ENCODE measurements at regions not wholly inside any gene's neighbourhood (a gene's known extent, or its start where the extent isn't known, plus 50 kb on each side); places are given as distances from the start of the nearest gene placed in this dataset.

GRCh38 chr7:68272507-68272906 is 1275.9 kb downstream of the TYW1 start:
- CTCF ChIA-PET = no interaction called here
- Mint-ChIP-seq H3K27ac (no peak overlapping the region), H3K36me3 (no peaks in the 10 kb centered on the region), H3K9me3 (ENCODE audit: low read depth) (peaks cover 7% of the 10 kb centered on the region), H3K4me3 (no peak overlapping the region), H3K27me3 (no peaks in the 10 kb centered on the region), H3K4me1 (no peaks in the 10 kb centered on the region)
- no peak for ATAC-seq
- no peak for DNase-seq

GRCh38 chr7:68276725-68277124 is 1280.1 kb downstream of the TYW1 start:
- no peaks in the 10 kb centered on the region for H3K27me3 Mint-ChIP-seq
- CTCF ChIA-PET = no interaction called here
- DNase-seq = no peak

GRCh38 chr7:68279827-68280400 is 1283.3 kb downstream of the TYW1 start:
- Mint-ChIP-seq H3K9me3 (ENCODE audit: low read depth) (peaks cover 13% of the 10 kb centered on the region), H3K27me3 (no peaks in the 10 kb centered on the region), H3K27ac (no peak overlapping the region), H3K4me1 (no peaks in the 10 kb centered on the region), H3K4me3 (no peak overlapping the region), H3K36me3 (peaks cover 2% of the 10 kb centered on the region)
- no peak for ATAC-seq
- CTCF ChIA-PET = interaction anchor here (0.9 kb wide), 1 partner anchor 9 kb away, joined by 3 read pairs; no protein-coding TSS in a partner anchor
- no peak for DNase-seq

More at GRCh38 chr7:68276725-68277124, 1280.1 kb downstream of the TYW1 start:
- Mint-ChIP-seq H3K4me1 (no peaks in the 10 kb centered on the region), H3K4me3 (no peak overlapping the region), H3K9me3 (ENCODE audit: low read depth) (peaks cover 7% of the 10 kb centered on the region), H3K27ac (no peak overlapping the region), H3K36me3 (peaks cover 2% of the 10 kb centered on the region)
- ATAC-seq = no peak

- H3K27me3 Mint-ChIP-seq = no peaks in the 10 kb centered on the region
- H3K9me3 Mint-ChIP-seq (ENCODE audit: low read depth) = peaks cover 13% of the 10 kb centered on the region
- no peaks in the 10 kb centered on the region for H3K4me1 Mint-ChIP-seq
- CTCF ChIA-PET = no interaction called here
- H3K4me3 Mint-ChIP-seq = no peak overlapping the region
- DNase-seq (no peak), ATAC-seq (no peak)
- no peak overlapping the region for H3K27ac Mint-ChIP-seq
- H3K36me3 Mint-ChIP-seq = peaks cover 2% of the 10 kb centered on the region
These were observed 1284.3 kb downstream of the TYW1 start for GRCh38 chr7:68280931-68281330.

- ATAC-seq (no peak), DNase-seq (no peak)
- Mint-ChIP-seq H3K36me3 (no peaks in the 10 kb centered on the region), H3K27ac (no peak overlapping the region), H3K9me3 (ENCODE audit: low read depth) (peaks cover 20% of the 10 kb centered on the region), H3K4me1 (no peaks in the 10 kb centered on the region), H3K4me3 (no peak overlapping the region), H3K27me3 (no peaks in the 10 kb centered on the region)
- CTCF ChIA-PET = no interaction called here
These were observed 1291.5 kb downstream of the TYW1 start for GRCh38 chr7:68288144-68288593.

- DNase-seq (no peak), ATAC-seq (no peak)
- H3K4me3 Mint-ChIP-seq = no peak overlapping the region
- no peaks in the 10 kb centered on the region for H3K36me3 Mint-ChIP-seq
- no peaks in the 10 kb centered on the region for H3K4me1 Mint-ChIP-seq
- H3K27ac Mint-ChIP-seq = no peak overlapping the region
- no peaks in the 10 kb centered on the region for H3K27me3 Mint-ChIP-seq
- peaks cover 15% of the 10 kb centered on the region for H3K9me3 Mint-ChIP-seq (ENCODE audit: low read depth)
- CTCF ChIA-PET = no interaction called here
These were observed 1295.1 kb downstream of the TYW1 start for GRCh38 chr7:68291710-68292109.

GRCh38 chr7:68295386-68295785 is 1298.8 kb downstream of the TYW1 start:
- Mint-ChIP-seq H3K36me3 (no peaks in the 10 kb centered on the region), H3K4me1 (no peaks in the 10 kb centered on the region), H3K27me3 (no peaks in the 10 kb centered on the region), H3K4me3 (no peak overlapping the region), H3K27ac (no peak overlapping the region), H3K9me3 (ENCODE audit: low read depth) (peaks cover 20% of the 10 kb centered on the region)
- no peak for ATAC-seq
- no peak for DNase-seq
- CTCF ChIA-PET = no interaction called here

GRCh38 chr7:68304536-68304935 is 1293.7 kb upstream of the AUTS2 start:
- Mint-ChIP-seq H3K9me3 (ENCODE audit: low read depth) (peaks cover 15% of the 10 kb centered on the region), H3K36me3 (no peaks in the 10 kb centered on the region), H3K27ac (no peak overlapping the region), H3K4me3 (no peak overlapping the region), H3K27me3 (no peaks in the 10 kb centered on the region), H3K4me1 (no peaks in the 10 kb centered on the region)
- CTCF ChIA-PET = no interaction called here
- DNase-seq (no peak), ATAC-seq (no peak)

- no peaks in the 10 kb centered on the region for H3K36me3 Mint-ChIP-seq
These were observed 1291.6 kb upstream of the AUTS2 start for GRCh38 chr7:68306692-68307107.

GRCh38 chr7:68309271-68309670 is 1289.0 kb upstream of the AUTS2 start:
- CTCF ChIA-PET = no interaction called here
- Mint-ChIP-seq H3K27me3 (no peaks in the 10 kb centered on the region), H3K4me1 (no peaks in the 10 kb centered on the region), H3K27ac (no peak overlapping the region), H3K9me3 (ENCODE audit: low read depth) (peaks cover 13% of the 10 kb centered on the region), H3K4me3 (no peak overlapping the region), H3K36me3 (no peaks in the 10 kb centered on the region)
- ATAC-seq (no peak), DNase-seq (no peak)

More at GRCh38 chr7:68306692-68307107, 1291.6 kb upstream of the AUTS2 start:
- H3K27ac Mint-ChIP-seq = no peak overlapping the region
- H3K9me3 Mint-ChIP-seq (ENCODE audit: low read depth) = peaks cover 13% of the 10 kb centered on the region
- ATAC-seq (no peak), DNase-seq (no peak)
- H3K4me1 Mint-ChIP-seq = no peaks in the 10 kb centered on the region
- H3K4me3 Mint-ChIP-seq = no peak overlapping the region
- CTCF ChIA-PET = no interaction called here
- no peaks in the 10 kb centered on the region for H3K27me3 Mint-ChIP-seq

- peaks cover 13% of the 10 kb centered on the region for H3K9me3 Mint-ChIP-seq (ENCODE audit: low read depth)
- H3K27ac Mint-ChIP-seq = no peak overlapping the region
- no peaks in the 10 kb centered on the region for H3K4me1 Mint-ChIP-seq
- ATAC-seq = no peak
- H3K36me3 Mint-ChIP-seq = no peaks in the 10 kb centered on the region
- no peak overlapping the region for H3K4me3 Mint-ChIP-seq
- CTCF ChIA-PET = no interaction called here
- no peak for DNase-seq
- no peaks in the 10 kb centered on the region for H3K27me3 Mint-ChIP-seq
These were observed 1288.5 kb upstream of the AUTS2 start for GRCh38 chr7:68309806-68310205.

GRCh38 chr7:68311958-68312357 is 1286.3 kb upstream of the AUTS2 start:
- H3K27me3 Mint-ChIP-seq = no peaks in the 10 kb centered on the region
- H3K4me3 Mint-ChIP-seq = no peak overlapping the region
- H3K36me3 Mint-ChIP-seq = no peaks in the 10 kb centered on the region
- ATAC-seq (no peak), DNase-seq (no peak)
- peaks cover 16% of the 10 kb centered on the region for H3K9me3 Mint-ChIP-seq (ENCODE audit: low read depth)
- H3K27ac Mint-ChIP-seq = no peak overlapping the region
- no peaks in the 10 kb centered on the region for H3K4me1 Mint-ChIP-seq
- CTCF ChIA-PET = no interaction called here

GRCh38 chr7:68313806-68314205 is 1284.5 kb upstream of the AUTS2 start:
- Mint-ChIP-seq H3K4me3 (no peak overlapping the region), H3K36me3 (no peaks in the 10 kb centered on the region), H3K4me1 (no peaks in the 10 kb centered on the region), H3K27me3 (no peaks in the 10 kb centered on the region), H3K9me3 (ENCODE audit: low read depth) (peaks cover 16% of the 10 kb centered on the region), H3K27ac (no peak overlapping the region)
- ATAC-seq (no peak), DNase-seq (no peak)
- CTCF ChIA-PET = no interaction called here

- H3K27ac Mint-ChIP-seq = no peak overlapping the region
- no peak for ATAC-seq
- no peaks in the 10 kb centered on the region for H3K4me1 Mint-ChIP-seq
- no peak overlapping the region for H3K4me3 Mint-ChIP-seq
- CTCF ChIA-PET = no interaction called here
- H3K9me3 Mint-ChIP-seq (ENCODE audit: low read depth) = peaks cover 14% of the 10 kb centered on the region
- no peak for DNase-seq
- H3K36me3 Mint-ChIP-seq = no peaks in the 10 kb centered on the region
- H3K27me3 Mint-ChIP-seq = no peaks in the 10 kb centered on the region
These were observed 1284.1 kb upstream of the AUTS2 start for GRCh38 chr7:68314208-68314607.

- DNase-seq (no peak), ATAC-seq (no peak)
- no peak overlapping the region for H3K4me3 Mint-ChIP-seq
- H3K27ac Mint-ChIP-seq = no peak overlapping the region
- H3K4me1 Mint-ChIP-seq = no peaks in the 10 kb centered on the region
- H3K27me3 Mint-ChIP-seq = no peaks in the 10 kb centered on the region
- no peaks in the 10 kb centered on the region for H3K36me3 Mint-ChIP-seq
- H3K9me3 Mint-ChIP-seq (ENCODE audit: low read depth) = peaks cover 5% of the 10 kb centered on the region
- CTCF ChIA-PET = no interaction called here
These were observed 1280.8 kb upstream of the AUTS2 start for GRCh38 chr7:68317476-68317875.
